CD8-positive, alpha-beta memory T cell (primary cell): ENCODE measurements at regions not wholly inside any gene's neighbourhood (a gene's known extent, or its start where the extent isn't known, plus 50 kb on each side); places are given as distances from the start of the nearest gene placed in this dataset.

Experiments
- CTCF ChIA-PET: fragments of 350-600 bp; sonication (Branson Sonifier 250); formaldehyde crosslinking; loops from one replicate; lab custom pipeline; 2021; ENCODE audit warnings: antibody characterized with exemption; lab: Charles Lee
- POLR2A ChIA-PET: fragments of 350-600 bp; sonication (Branson Sonifier 250); formaldehyde crosslinking; loops from one replicate; lab custom pipeline; 2021; ENCODE audit warnings: antibody characterized with exemption; lab: Charles Lee
- DNase-seq, 5 donors: peaks; one replicate each; pipeline versions ENCODE4 v3.0.0 to v3.0.0-alpha.2; 2020 to 2022; ENCODE audit warnings: mixed read lengths in 1 of 5
- H3K27ac ChIP-seq: one replicate; pipeline ENCODE4 v1.7.0; 2013; ENCODE audit warnings: low read depth, mild to moderate bottlenecking, low read length, moderate library complexity
- H3K27me3 ChIP-seq: 2 replicates; pipeline ENCODE4 v1.7.0; 2013; ENCODE audit warnings: low read length, mild to moderate bottlenecking; ENCODE audit not compliant: insufficient read depth, poor library complexity, severe bottlenecking
- H3K36me3 ChIP-seq: 2 replicates; pipeline ENCODE4 v1.7.0; 2013; ENCODE audit warnings: mild to moderate bottlenecking, low read length, moderate library complexity; ENCODE audit not compliant: insufficient read depth
- H3K4me1 ChIP-seq: 2 replicates; pipeline ENCODE4 v1.7.0; 2013; ENCODE audit warnings: mild to moderate bottlenecking, low read length, moderate library complexity; ENCODE audit not compliant: insufficient read depth
- H3K4me3 ChIP-seq: 2 replicates; pipeline ENCODE4 v1.7.0; 2013; ENCODE audit warnings: mild to moderate bottlenecking, low read length
- H3K9me3 ChIP-seq: 2 replicates; pipeline ENCODE4 v1.7.0; 2013; ENCODE audit warnings: mild to moderate bottlenecking, low read length
- H3K27ac Mint-ChIP-seq, 8 donors: one replicate each; pipeline ENCODE4 v1.8.0; 2020 to 2021; ENCODE audit warnings: mixed read lengths in 8 of 8, mild to moderate bottlenecking in 6 of 8, inconsistent platforms in 3 of 8, moderate library complexity in 3 of 8
- H3K27me3 Mint-ChIP-seq, 2 donors: one replicate each; pipeline ENCODE4 v1.8.0; 2020 to 2021; ENCODE audit warnings: mixed read lengths in 2 of 2, mild to moderate bottlenecking in 1 of 2, moderate library complexity in 1 of 2
- H3K36me3 Mint-ChIP-seq, 3 donors: one replicate each; pipeline ENCODE4 v1.8.0; 2020 to 2021; ENCODE audit warnings: mixed read lengths in 3 of 3, inconsistent platforms in 1 of 3, mild to moderate bottlenecking in 1 of 3
- H3K4me1 Mint-ChIP-seq, 3 donors: one replicate each; pipeline ENCODE4 v1.8.0; 2020 to 2021; ENCODE audit warnings: mixed read lengths in 3 of 3, inconsistent platforms in 1 of 3, mild to moderate bottlenecking in 1 of 3
- H3K4me3 Mint-ChIP-seq, 7 donors: one replicate each; pipeline ENCODE4 v1.8.0; 2020 to 2021; ENCODE audit warnings: mixed read lengths in 7 of 7, mild to moderate bottlenecking in 6 of 7, moderate library complexity in 4 of 7, inconsistent platforms in 2 of 7
- H3K9me3 Mint-ChIP-seq, 5 donors: one replicate each; pipeline ENCODE4 v1.8.0; 2020 to 2022; ENCODE audit warnings: mixed read lengths in 5 of 5, mild to moderate bottlenecking in 3 of 5, moderate library complexity in 2 of 5, inconsistent platforms in 1 of 5

- Histone ChIP-seq H3K36me3 (no peaks in the 10 kb centered on the region), H3K9me3 (no peaks in the 10 kb centered on the region), H3K4me1 (no peaks in the 10 kb centered on the region), H3K27ac (no peak overlapping the region), H3K4me3 (no peak overlapping the region), H3K27me3 (no peaks in the 10 kb centered on the region)
- H3K27me3 Mint-ChIP-seq = peaks cover 9 to 38% of the 10 kb centered on the region in 2 donors
- no peak overlapping the region for H3K27ac Mint-ChIP-seq
- no peaks in the 10 kb centered on the region for H3K36me3 Mint-ChIP-seq
- H3K4me1 Mint-ChIP-seq = no peaks in the 10 kb centered on the region
- no peak overlapping the region for H3K4me3 Mint-ChIP-seq
- CTCF ChIA-PET = no interaction called here
- POLR2A ChIA-PET = no interaction called here
- DNase-seq = no peak
- peaks cover 0 to 7% (median 0%) of the 10 kb centered on the region in 5 donors for H3K9me3 Mint-ChIP-seq
These were observed 117.1 kb downstream of the LINC00237 start for GRCh38 chr20:20989081-20989480.

- H3K9me3 Mint-ChIP-seq = peaks cover 0 to 10% (median 2%) of the 10 kb centered on the region in 5 donors
- no peak overlapping the region for H3K4me3 Mint-ChIP-seq
- H3K36me3 Mint-ChIP-seq = no peaks in the 10 kb centered on the region
- no peaks in the 10 kb centered on the region for H3K4me1 Mint-ChIP-seq
- no peak overlapping the region for H3K27ac ChIP-seq
- H3K4me3 ChIP-seq = no peak overlapping the region
- H3K36me3 ChIP-seq = no peaks in the 10 kb centered on the region
- H3K27me3 ChIP-seq = no peaks in the 10 kb centered on the region
- no peak for DNase-seq
- peaks cover 11 to 35% of the 10 kb centered on the region in 2 donors for H3K27me3 Mint-ChIP-seq
- no peaks in the 10 kb centered on the region for H3K9me3 ChIP-seq
- CTCF ChIA-PET = no interaction called here
- no peaks in the 10 kb centered on the region for H3K4me1 ChIP-seq
- H3K27ac Mint-ChIP-seq = no peak overlapping the region
- POLR2A ChIA-PET = no interaction called here
These were observed 126.2 kb downstream of the LINC00237 start for GRCh38 chr20:20979934-20980333.

GRCh38 chr20:20977786-20978185 is 128.4 kb downstream of the LINC00237 start:
- no peak overlapping the region for H3K27ac Mint-ChIP-seq
- H3K9me3 Mint-ChIP-seq = peaks cover 0 to 15% (median 2%) of the 10 kb centered on the region in 5 donors
- Histone ChIP-seq H3K4me1 (no peaks in the 10 kb centered on the region), H3K36me3 (no peaks in the 10 kb centered on the region), H3K27ac (no peak overlapping the region), H3K9me3 (no peaks in the 10 kb centered on the region), H3K4me3 (no peak overlapping the region), H3K27me3 (no peaks in the 10 kb centered on the region)
- H3K27me3 Mint-ChIP-seq = peaks cover 12 to 25% of the 10 kb centered on the region in 2 donors
- no peaks in the 10 kb centered on the region for H3K36me3 Mint-ChIP-seq
- DNase-seq = no peak
- no peaks in the 10 kb centered on the region for H3K4me1 Mint-ChIP-seq
- ChIA-PET CTCF (no interaction called here), POLR2A (no interaction called here)
- H3K4me3 Mint-ChIP-seq = no peak overlapping the region

- no peaks in the 10 kb centered on the region for H3K9me3 ChIP-seq
- Mint-ChIP-seq H3K36me3 (no peaks in the 10 kb centered on the region), H3K27me3 (peaks cover 3% of the 10 kb centered on the region in 2 donors), H3K9me3 (peaks cover 0 to 7% (median 0%) of the 10 kb centered on the region in 5 donors), H3K4me1 (no peaks in the 10 kb centered on the region), H3K27ac (no peak overlapping the region), H3K4me3 (no peak overlapping the region)
- H3K27ac ChIP-seq = no peak overlapping the region
- DNase-seq = no peak
- no peaks in the 10 kb centered on the region for H3K27me3 ChIP-seq
- H3K4me3 ChIP-seq = no peak overlapping the region
- no peaks in the 10 kb centered on the region for H3K4me1 ChIP-seq
- H3K36me3 ChIP-seq = no peaks in the 10 kb centered on the region
- POLR2A ChIA-PET = no interaction called here
- CTCF ChIA-PET = no interaction called here
These were observed 133.7 kb downstream of the LINC00237 start for GRCh38 chr20:20972490-20972889.

- no peaks in the 10 kb centered on the region for H3K4me1 Mint-ChIP-seq
- peaks cover 3% of the 10 kb centered on the region in 2 donors for H3K27me3 Mint-ChIP-seq
- CTCF ChIA-PET = interaction anchor here (0.5 kb wide), 1 partner anchor 46 kb away, joined by 3 read pairs; no protein-coding TSS in a partner anchor
- H3K4me3 Mint-ChIP-seq = no peak overlapping the region
- Histone ChIP-seq H3K9me3 (no peaks in the 10 kb centered on the region), H3K4me3 (no peak overlapping the region), H3K27me3 (no peaks in the 10 kb centered on the region), H3K36me3 (no peaks in the 10 kb centered on the region), H3K27ac (no peak overlapping the region), H3K4me1 (no peaks in the 10 kb centered on the region)
- DNase-seq = no peak
- peaks cover 0 to 5% (median 0%) of the 10 kb centered on the region in 5 donors for H3K9me3 Mint-ChIP-seq
- no peaks in the 10 kb centered on the region for H3K36me3 Mint-ChIP-seq
- no peak overlapping the region for H3K27ac Mint-ChIP-seq
- POLR2A ChIA-PET = no interaction called here
These were observed 134.3 kb downstream of the LINC00237 start for GRCh38 chr20:20971810-20972209.

GRCh38 chr20:20970841-20971240 is 135.3 kb downstream of the LINC00237 start:
- Mint-ChIP-seq H3K4me1 (no peaks in the 10 kb centered on the region), H3K27ac (no peak overlapping the region), H3K36me3 (no peaks in the 10 kb centered on the region), H3K4me3 (no peak overlapping the region), H3K27me3 (peaks cover 3 to 5% of the 10 kb centered on the region in 2 donors), H3K9me3 (peaks cover 0 to 5% (median 0%) of the 10 kb centered on the region in 5 donors)
- Histone ChIP-seq H3K4me3 (no peak overlapping the region), H3K36me3 (no peaks in the 10 kb centered on the region), H3K9me3 (no peaks in the 10 kb centered on the region), H3K27ac (no peak overlapping the region), H3K4me1 (no peaks in the 10 kb centered on the region), H3K27me3 (no peaks in the 10 kb centered on the region)
- ChIA-PET POLR2A (no interaction called here), CTCF (no interaction called here)
- no peak for DNase-seq

GRCh38 chr20:20969701-20970280 is 136.4 kb downstream of the LINC00237 start:
- no peaks in the 10 kb centered on the region for H3K36me3 Mint-ChIP-seq
- peaks cover 3 to 5% of the 10 kb centered on the region in 2 donors for H3K27me3 Mint-ChIP-seq
- H3K27ac ChIP-seq = no peak overlapping the region
- peaks cover 0 to 5% (median 0%) of the 10 kb centered on the region in 5 donors for H3K9me3 Mint-ChIP-seq
- H3K4me3 Mint-ChIP-seq = no peak overlapping the region
- ChIA-PET CTCF (no interaction called here), POLR2A (no interaction called here)
- no peak overlapping the region for H3K4me3 ChIP-seq
- H3K27me3 ChIP-seq = no peaks in the 10 kb centered on the region
- H3K27ac Mint-ChIP-seq = no peak overlapping the region
- no peaks in the 10 kb centered on the region for H3K36me3 ChIP-seq
- no peaks in the 10 kb centered on the region for H3K4me1 ChIP-seq
- no peak for DNase-seq
- no peaks in the 10 kb centered on the region for H3K9me3 ChIP-seq
- H3K4me1 Mint-ChIP-seq = no peaks in the 10 kb centered on the region

GRCh38 chr20:20967564-20968184 is 138.5 kb downstream of the LINC00237 start:
- Histone ChIP-seq H3K4me1 (no peaks in the 10 kb centered on the region), H3K4me3 (no peak overlapping the region), H3K27ac (no peak overlapping the region), H3K36me3 (no peaks in the 10 kb centered on the region), H3K9me3 (no peaks in the 10 kb centered on the region), H3K27me3 (no peaks in the 10 kb centered on the region)
- peaks cover 6 to 8% of the 10 kb centered on the region in 2 donors for H3K27me3 Mint-ChIP-seq
- DNase-seq = no peak
- no peaks in the 10 kb centered on the region for H3K9me3 Mint-ChIP-seq
- CTCF ChIA-PET = no interaction called here
- POLR2A ChIA-PET = no interaction called here
- no peaks in the 10 kb centered on the region for H3K36me3 Mint-ChIP-seq
- no peak overlapping the region for H3K27ac Mint-ChIP-seq
- H3K4me1 Mint-ChIP-seq = no peaks in the 10 kb centered on the region
- no peak overlapping the region for H3K4me3 Mint-ChIP-seq
